Right cardiac atrium (tissue), 5 donors: ENCODE measurements at regions not wholly inside any gene's neighbourhood (a gene's known extent, or its start where the extent isn't known, plus 50 kb on each side); places are given as distances from the start of the nearest gene placed in this dataset.
A peak's percentile ranks its signal among the peaks of the same experiment; 100 is the strongest.
"Not testable (repeated sequence)": the region's sequence is repeated elsewhere in the genome, so short reads cannot be mapped to it uniquely, and the experiment has no call there.

ENCODE experiments used
- ATAC-seq, 2 donors: fragments of 200-7000 bp; cut with Tn5 transposase; one replicate each; pipeline versions ENCODE4 v1.8.0 to v1.9.1; 2020; ENCODE audit warnings: moderate library complexity in 2 of 2, mild to moderate bottlenecking in 1 of 2
- DNase-seq, 3 donors: peaks; one replicate each; pipeline ENCODE4 v3.0.0-alpha.2; 2020
- H3K27ac ChIP-seq: one replicate; pipeline ENCODE4 v1.5.1; 2013; ENCODE audit warnings: mild to moderate bottlenecking, low read length, control low read depth, moderate library complexity
- H3K27me3 ChIP-seq: one replicate; pipeline ENCODE4 v1.6.1; 2013; ENCODE audit not compliant: control insufficient read depth, insufficient read depth
- H3K4me1 ChIP-seq: one replicate; pipeline ENCODE4 v1.6.1; 2013; ENCODE audit warnings: low read length; ENCODE audit not compliant: control insufficient read depth, insufficient read depth
- H3K4me3 ChIP-seq: one replicate; pipeline ENCODE4 v1.5.1; 2013; ENCODE audit warnings: low read length, control low read depth
- H3K9me3 ChIP-seq: one replicate; pipeline ENCODE4 v1.6.1; 2013; ENCODE audit warnings: low read length; ENCODE audit not compliant: control insufficient read depth
- WGBS: extraction: QIAGEN DNeasy Blood & Tissue Kit; methylation state at CpG from one replicate; pipeline ENCODE4 v1.1.7; 2013; 5-methylcytosine and 5-hydroxymethylcytosine counted together
- intact Hi-C, 4 donors: fragments of 100-400 bp; cut with DNase I; formaldehyde crosslinking; loops; one replicate each; pipeline versions ENCODE4 v1.11.0 to v1.14.0; 2022 to 2023
- donor health status: healthy with polysubstance abuse.
- donor health status: DM: no; HTN: yes; CAD: no.
- donor health status: DM: no; HTN: no; CAD: no.
- donor health status: DM: no; HTN: yes; CAD: no; lungs with severe emphysema.
- donor health status: DM: yes; HTN: yes; CAD: no.

DNA sequence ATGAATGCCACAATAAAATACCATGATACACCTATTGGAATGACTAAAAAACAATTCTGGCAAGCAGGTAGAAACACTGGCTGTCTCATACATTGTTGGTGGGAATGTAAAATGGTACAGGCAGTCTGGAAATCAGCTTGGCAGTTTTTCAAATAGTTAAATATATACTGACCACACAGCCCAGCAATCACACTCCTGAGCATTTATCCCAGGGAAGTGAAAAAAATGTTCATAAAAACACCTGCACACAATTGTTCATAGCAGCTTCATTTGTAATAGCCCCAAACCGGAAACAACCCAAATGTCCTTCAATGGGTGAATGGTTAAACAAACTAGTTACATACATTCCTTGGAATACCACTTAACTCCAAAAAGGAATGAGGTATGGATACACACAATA is 137.2 kb downstream of the TFCP2L1 start:
- no peaks in the 10 kb centered on the region for H3K9me3 ChIP-seq
- no peak for DNase-seq
- ATAC-seq = no peak
- intact Hi-C loops = no loop called here
- no peak overlapping the region for H3K27ac ChIP-seq
- no peak overlapping the region for H3K4me3 ChIP-seq
- no peaks in the 10 kb centered on the region for H3K27me3 ChIP-seq
- WGBS = 91% methylated on average over 1 of the region's 1 CpG
- peaks cover 4% of the 10 kb centered on the region for H3K4me1 ChIP-seq

DNA sequence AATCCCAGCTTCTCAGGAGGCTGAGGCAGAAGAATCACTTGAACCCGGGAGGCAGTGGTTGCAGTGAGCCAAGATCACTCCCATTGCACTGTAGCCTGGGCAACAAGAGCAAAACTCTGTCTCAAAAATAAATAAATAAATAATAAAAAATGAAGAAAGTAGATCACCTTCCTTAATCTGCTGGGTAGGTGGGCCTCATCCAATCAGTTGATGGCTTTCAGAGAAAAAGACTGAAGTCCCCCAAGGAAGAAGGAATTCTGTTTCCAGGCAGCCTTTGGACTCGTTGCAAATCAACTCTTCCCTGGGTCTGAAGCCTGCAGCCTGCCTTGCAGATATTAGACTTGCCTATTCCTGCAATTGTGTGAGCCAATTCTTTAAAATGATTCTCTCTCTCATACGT is 136.5 kb downstream of the TFCP2L1 start:
- DNase-seq (no peak), ATAC-seq (no peak)
- intact Hi-C loops = no loop called here
- Histone ChIP-seq H3K9me3 (no peaks in the 10 kb centered on the region), H3K4me1 (peaks cover 4% of the 10 kb centered on the region), H3K27ac (no peak overlapping the region), H3K4me3 (no peak overlapping the region), H3K27me3 (no peaks in the 10 kb centered on the region)
- 73% methylated on average over 3 of the region's 3 CpGs for WGBS

DNA sequence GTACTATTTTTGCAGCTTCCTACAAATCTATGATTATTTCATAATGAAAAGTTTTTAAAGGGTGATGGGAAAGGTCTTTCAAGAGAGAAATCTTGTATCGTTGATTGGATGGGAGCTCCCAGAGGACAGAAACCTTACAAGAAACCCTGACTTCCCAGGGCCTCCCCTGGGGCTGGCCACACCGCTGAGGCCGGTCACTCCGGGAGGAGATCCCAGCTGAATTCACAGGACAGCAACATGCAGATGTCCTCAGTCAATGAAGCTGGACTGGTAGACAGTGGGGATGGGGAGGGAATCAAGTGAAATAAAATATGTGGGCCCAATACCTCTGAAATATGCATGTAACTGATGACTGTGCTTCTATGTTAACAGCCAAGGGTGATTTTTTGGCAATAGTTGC is 135.6 kb downstream of the TFCP2L1 start:
- Histone ChIP-seq H3K27me3 (no peaks in the 10 kb centered on the region), H3K4me3 (no peak overlapping the region), H3K27ac (no peak overlapping the region), H3K4me1 (peaks cover 4% of the 10 kb centered on the region), H3K9me3 (no peaks in the 10 kb centered on the region)
- ATAC-seq (no peak), DNase-seq (no peak)
- intact Hi-C loops = no loop called here
- 58% methylated on average over 4 of the region's 4 CpGs for WGBS

DNA sequence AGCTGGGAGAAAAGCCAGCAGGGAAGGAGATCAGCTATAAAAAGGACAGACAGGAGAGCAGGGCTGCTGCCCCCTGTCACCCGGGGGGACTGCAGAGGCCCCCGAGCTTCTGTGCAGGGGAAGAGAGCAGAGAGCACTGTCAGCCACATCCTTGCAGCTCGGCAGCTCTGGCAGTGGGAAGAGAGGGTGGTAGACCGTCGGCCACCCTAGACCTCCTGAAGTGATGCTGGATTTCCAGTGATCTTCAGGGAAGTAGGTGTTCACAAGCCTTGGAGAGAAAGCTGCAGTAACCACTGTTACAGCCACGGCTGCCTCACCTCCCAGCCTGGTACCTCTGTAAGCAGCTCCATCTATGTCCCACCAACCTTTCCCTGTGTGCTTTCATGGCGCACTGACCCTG is 134.9 kb downstream of the TFCP2L1 start:
- no peak for ATAC-seq

DNA sequence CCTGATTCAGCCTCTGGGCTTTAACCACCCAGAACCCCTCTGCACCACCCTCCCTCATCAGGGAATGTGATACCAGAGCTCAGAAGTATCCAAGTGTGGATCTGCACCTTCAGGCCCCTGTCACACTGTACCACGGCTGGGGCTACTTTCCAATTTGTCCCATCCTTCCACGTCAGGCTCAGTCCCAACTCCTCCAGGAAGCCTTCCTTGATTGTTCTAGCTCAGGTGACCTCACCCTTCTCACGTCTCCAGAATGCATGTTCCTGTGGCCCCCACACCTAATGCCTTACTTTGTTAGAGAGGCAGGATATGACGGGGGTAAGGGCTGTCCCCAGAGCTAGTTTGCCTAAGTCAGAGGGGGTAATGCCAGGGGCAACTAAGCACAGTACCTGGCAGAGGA is 134.3 kb downstream of the TFCP2L1 start:
- ATAC-seq (no peak), DNase-seq (no peak)
- Histone ChIP-seq H3K4me1 (peaks cover 4% of the 10 kb centered on the region), H3K27ac (no peak overlapping the region), H3K27me3 (no peaks in the 10 kb centered on the region), H3K4me3 (no peak overlapping the region), H3K9me3 (no peaks in the 10 kb centered on the region)
- 79% methylated on average over 4 of the region's 4 CpGs for WGBS
- intact Hi-C loops = no loop called here

More for the DNA sequence above, 134.9 kb downstream of the TFCP2L1 start:
- no peak for DNase-seq
- 72% methylated on average over 7 of the region's 7 CpGs for WGBS
- intact Hi-C loops = no loop called here
- Histone ChIP-seq H3K27ac (no peak overlapping the region), H3K4me1 (peaks cover 4% of the 10 kb centered on the region), H3K27me3 (no peaks in the 10 kb centered on the region), H3K9me3 (no peaks in the 10 kb centered on the region), H3K4me3 (no peak overlapping the region)

DNA sequence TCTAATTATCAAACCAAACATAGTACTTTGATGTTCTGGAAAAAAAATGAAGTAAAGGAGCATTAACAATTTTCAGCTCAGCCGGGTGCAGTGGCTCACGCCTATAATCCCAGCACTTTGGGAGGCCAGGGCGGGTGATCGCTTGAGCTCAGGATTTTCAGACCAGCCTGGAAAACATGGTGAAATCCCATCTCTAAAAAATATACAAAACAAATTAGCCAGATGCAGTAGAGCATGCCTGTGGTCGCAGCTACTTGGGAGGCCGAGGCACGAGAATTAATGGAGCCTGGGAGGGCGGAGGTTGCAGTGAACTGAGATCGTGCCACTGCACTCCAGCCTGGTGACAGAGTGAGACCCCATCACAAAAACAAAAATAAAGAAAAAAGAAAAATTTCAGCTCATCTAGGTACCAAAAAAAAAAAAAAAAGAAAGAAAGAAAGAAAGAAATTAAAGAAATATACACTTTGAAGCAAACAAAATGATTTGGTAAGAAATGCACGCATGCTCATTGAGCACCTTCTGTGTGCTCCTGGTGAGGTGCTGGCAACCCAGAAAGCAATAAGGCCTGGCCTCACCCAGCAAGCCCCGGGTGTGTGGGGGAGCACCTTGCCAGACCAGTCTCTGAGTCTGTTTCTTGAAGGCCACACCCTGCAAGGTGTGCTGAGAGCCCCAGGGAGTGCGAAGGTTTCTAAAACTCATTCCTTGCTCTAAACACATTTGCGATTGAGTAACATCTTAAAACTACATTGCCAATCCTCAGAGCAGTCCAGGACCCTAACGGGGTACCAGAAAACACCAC is 133.5 kb downstream of the TFCP2L1 start:
- Histone ChIP-seq H3K4me3 (no peak overlapping the region), H3K4me1 (peaks cover 4% of the 10 kb centered on the region), H3K27ac (no peak overlapping the region), H3K27me3 (no peaks in the 10 kb centered on the region), H3K9me3 (no peaks in the 10 kb centered on the region)
- DNase-seq (no peak), ATAC-seq (peak in 1 of 2 donors; percentile 36)
- intact Hi-C loops = no loop called here
- WGBS = 90% methylated on average over 14 of the region's 14 CpGs

DNA sequence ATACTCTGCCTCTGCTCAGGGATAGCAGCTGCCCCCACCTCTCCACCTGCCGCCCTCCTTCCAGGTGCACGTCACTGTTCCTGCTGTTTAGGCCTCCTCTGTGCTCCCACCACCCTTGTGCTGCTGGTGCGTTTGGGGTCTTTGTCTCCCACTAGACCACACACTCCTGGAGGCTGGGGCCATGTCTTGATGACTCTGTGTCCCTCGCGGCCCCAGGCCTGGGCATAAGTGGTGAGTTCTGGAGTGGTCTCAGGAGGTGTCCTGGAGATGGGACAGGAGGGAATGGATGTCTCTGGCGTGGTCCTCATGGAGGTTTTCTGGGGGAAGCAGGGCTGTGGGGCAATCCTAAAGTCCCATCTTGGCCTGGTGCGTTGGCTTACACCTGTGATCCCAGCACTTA is 132.1 kb downstream of the TFCP2L1 start:
- H3K27ac ChIP-seq = no peak overlapping the region
- H3K9me3 ChIP-seq = no peaks in the 10 kb centered on the region
- intact Hi-C loops = no loop called here
- H3K4me1 ChIP-seq = peaks cover 4% of the 10 kb centered on the region
- no peak for DNase-seq
- WGBS = 78% methylated on average over 7 of the region's 7 CpGs
- no peak overlapping the region for H3K4me3 ChIP-seq
- ATAC-seq = no peak
- no peaks in the 10 kb centered on the region for H3K27me3 ChIP-seq

DNA sequence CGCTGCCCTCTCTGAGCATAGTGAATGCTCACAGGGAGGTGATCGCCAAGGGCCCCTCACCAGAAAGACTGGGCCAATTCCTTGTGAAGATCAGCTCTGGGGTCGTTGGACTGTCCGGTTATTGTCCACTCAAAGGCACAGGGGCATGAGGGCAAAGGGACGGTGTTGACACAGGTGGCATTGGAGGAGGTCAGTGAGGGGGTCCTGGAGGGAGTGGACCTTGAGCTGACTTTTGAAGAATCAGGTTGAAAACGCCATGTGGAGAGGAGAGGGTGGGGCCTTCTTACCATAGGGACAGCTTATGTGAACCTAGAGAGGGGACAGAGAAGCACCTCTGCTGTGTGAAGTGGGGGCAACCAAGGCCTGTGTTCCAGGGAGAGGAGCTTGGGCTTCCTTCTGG is 131.5 kb downstream of the TFCP2L1 start:
- no peak overlapping the region for H3K27ac ChIP-seq
- intact Hi-C loops = no loop called here
- H3K9me3 ChIP-seq = no peaks in the 10 kb centered on the region
- H3K4me3 ChIP-seq = no peak overlapping the region
- peaks cover 4% of the 10 kb centered on the region for H3K4me1 ChIP-seq
- H3K27me3 ChIP-seq = no peaks in the 10 kb centered on the region
- ATAC-seq = no peak
- DNase-seq = no peak
- 78% methylated on average over 6 of the region's 6 CpGs for WGBS

DNA sequence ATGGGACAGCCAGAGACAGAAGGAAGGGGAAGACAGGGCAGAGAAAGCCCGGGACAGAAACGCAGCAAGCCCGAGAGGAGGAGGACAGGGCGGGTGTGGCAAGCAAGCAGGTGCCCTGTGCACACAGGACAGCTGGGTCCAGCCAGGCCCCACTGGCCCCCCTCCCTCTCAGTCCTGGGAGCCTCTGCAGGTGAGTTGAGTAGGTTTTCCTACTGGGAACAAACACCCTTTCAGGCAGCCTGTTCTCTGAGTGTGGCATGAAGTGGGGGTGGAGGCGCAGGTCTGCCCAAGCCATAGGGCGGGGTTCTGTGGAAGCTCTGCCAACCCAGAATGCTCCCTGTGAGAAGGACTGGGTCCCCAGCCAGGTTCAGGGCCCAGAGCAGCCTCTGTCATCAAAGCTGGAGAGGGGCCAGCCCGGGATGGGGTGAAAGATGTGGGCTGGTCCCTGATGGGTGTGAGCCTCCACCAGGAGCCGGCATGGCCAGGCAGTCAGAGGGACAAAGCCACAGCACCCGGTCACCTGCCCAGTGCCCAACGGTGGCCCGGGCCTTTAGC is 129.4 kb downstream of the TFCP2L1 start:
- WGBS = 83% methylated on average over 11 of the region's 11 CpGs
- peak in 1 of 2 donors; percentile 24 for ATAC-seq

DNA sequence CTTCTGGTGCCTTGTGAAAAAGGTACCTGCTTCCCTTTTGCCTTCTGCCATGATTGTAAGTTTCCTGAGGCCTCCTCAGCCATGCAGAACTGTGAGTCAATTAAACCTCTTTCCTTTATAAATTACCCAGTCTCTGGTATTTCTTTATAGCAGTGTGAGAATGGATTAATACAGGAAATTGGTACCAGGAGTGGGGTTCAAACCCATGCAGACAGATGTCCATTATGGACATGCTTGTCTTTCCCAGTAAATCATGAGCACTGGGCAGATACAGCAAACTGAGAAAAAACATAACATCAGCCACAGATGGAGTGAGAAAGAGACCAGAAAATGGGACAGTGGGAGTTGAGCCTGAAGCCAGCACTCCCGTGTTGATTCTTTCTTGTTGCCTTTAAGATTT is 127.5 kb downstream of the TFCP2L1 start:
- intact Hi-C loops, DNase-seq, H3K4me1 ChIP-seq, H3K27ac ChIP-seq, H3K4me3 ChIP-seq, ATAC-seq, H3K9me3 ChIP-seq, H3K27me3 ChIP-seq: not testable (repeated sequence)
- WGBS = 93% methylated on average over 1 of the region's 1 CpG

More for the DNA sequence above, 129.4 kb downstream of the TFCP2L1 start:
- intact Hi-C loops = no loop called here
- H3K27me3 ChIP-seq = no peaks in the 10 kb centered on the region
- DNase-seq = no peak
- no peaks in the 10 kb centered on the region for H3K9me3 ChIP-seq
- no peak overlapping the region for H3K27ac ChIP-seq
- H3K4me1 ChIP-seq = no peaks in the 10 kb centered on the region
- H3K4me3 ChIP-seq = no peak overlapping the region

DNA sequence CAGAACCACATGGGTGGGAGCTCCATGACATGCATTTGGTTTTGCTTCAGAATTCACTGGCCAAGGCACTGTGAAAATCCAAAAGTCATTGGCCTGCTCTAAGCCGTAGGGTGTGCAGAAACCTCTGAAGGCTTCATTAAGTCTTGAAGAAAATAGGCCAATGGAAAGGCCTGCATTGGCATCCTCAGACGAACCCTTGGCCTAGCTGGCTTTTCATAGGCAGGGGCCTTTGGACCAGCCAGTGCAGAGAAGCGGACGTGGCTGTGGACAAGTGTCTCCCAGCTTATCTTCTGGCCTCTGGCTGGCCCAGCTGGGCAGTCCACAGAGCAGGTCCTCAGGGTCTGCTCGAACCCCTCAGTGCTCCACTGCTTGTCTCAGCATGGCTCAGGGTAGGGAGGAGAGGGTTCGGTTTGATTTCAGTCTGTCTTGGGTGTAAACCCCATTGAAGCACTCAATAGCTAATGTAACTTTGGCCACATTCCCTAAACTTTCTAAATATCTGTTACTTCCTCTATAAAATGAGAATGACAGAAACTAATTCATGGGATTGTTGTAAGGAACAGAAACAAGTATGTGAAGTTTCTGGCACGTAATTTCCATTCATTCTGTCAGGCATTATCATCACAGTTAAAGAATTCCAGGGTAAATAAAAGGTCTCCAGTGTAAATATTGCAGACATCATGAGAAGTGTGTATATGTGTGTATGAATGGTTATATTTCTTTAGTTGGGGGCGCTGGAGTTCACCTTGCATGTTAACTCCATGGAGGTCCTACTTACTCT is 125.5 kb downstream of the TFCP2L1 start:
- ATAC-seq = peak; percentile 31 to 73
- Histone ChIP-seq H3K4me1 (no peaks in the 10 kb centered on the region), H3K27me3 (no peaks in the 10 kb centered on the region), H3K27ac (no peak overlapping the region), H3K9me3 (no peaks in the 10 kb centered on the region), H3K4me3 (no peak overlapping the region)
- intact Hi-C loops = no loop called here
- WGBS = 66% methylated on average over 8 of the region's 8 CpGs
- DNase-seq = peak in 2 of 3 donors; percentile 20 to 68
